Panc1 (cell line): ENCODE measurements at regions not wholly inside any gene's neighbourhood (a gene's known extent, or its start where the extent isn't known, plus 50 kb on each side); places are given as distances from the start of the nearest gene placed in this dataset.

ENCODE experiments used
- ATAC-seq: fragments of 200-7000 bp; cut with Tn5 transposase; 2 replicates; pipeline ENCODE4 v1.9.1; 2020; ENCODE audit warnings: mild to moderate bottlenecking, moderate library complexity
- BruUV-seq: library from RNA; stranded (reverse); fragments of 400-500 nt; replicated peaks from 2 replicates; lab custom pipeline; 2021; lab: Mats Ljungman, UMichigan
- CTCF ChIA-PET: fragments of 300-600 bp; sonication (Branson Sonifier 250); formaldehyde crosslinking; loops from one replicate; lab custom pipeline; 2022; ENCODE audit warnings: antibody characterized with exemption; lab: Charles Lee
- POLR2A ChIA-PET: fragments of 300-600 bp; sonication (Branson Sonifier 250); formaldehyde crosslinking; loops from one replicate; lab custom pipeline; 2022; ENCODE audit warnings: antibody characterized with exemption; lab: Charles Lee
- DNase-seq: peaks from one replicate; pipeline ENCODE4 v3.0.0-alpha.2; 2010; ENCODE audit warnings: low read depth, low spot score
- H3K27ac ChIP-seq: 2 replicates; pipeline ENCODE4 v1.5.1; 2011; ENCODE audit warnings: mild to moderate bottlenecking, low read length, inconsistent platforms
- H3K27me3 ChIP-seq: fragments of 200-500 bp; sonication (Bioruptor generic); 2 replicates; pipeline ENCODE4 v1.6.0; 2014; ENCODE audit warnings: low read length, inconsistent platforms; ENCODE audit not compliant: control insufficient read depth, insufficient read depth
- H3K36me3 ChIP-seq: fragments of 200-500 bp; sonication (Bioruptor generic); 2 replicates; pipeline ENCODE4 v1.5.1; 2014; ENCODE audit warnings: inconsistent platforms, mild to moderate bottlenecking, low read length, moderate library complexity; ENCODE audit not compliant: control insufficient read depth, insufficient read depth
- H3K4me1 ChIP-seq: 2 replicates; pipeline ENCODE4 v1.5.1; 2011; ENCODE audit warnings: inconsistent platforms, mild to moderate bottlenecking, low read length, moderate library complexity; ENCODE audit not compliant: control insufficient read depth, insufficient read depth
- H3K4me3 ChIP-seq, 2 experiments: 2 replicates each; pipeline ENCODE4 v1.5.1; 2011 to 2012; ENCODE audit warnings: low read depth in 2 of 2, low read length in 2 of 2, mild to moderate bottlenecking in 2 of 2, inconsistent platforms in 1 of 2, moderate library complexity in 1 of 2
- H3K9me3 ChIP-seq: fragments of 200-500 bp; sonication (Bioruptor generic); 2 replicates; pipeline ENCODE4 v1.5.1; 2014; ENCODE audit warnings: low read depth, mild to moderate bottlenecking, inconsistent platforms, low read length, moderate library complexity; ENCODE audit not compliant: control insufficient read depth, insufficient read depth
- POLR2AphosphoS5 ChIP-seq: IDR thresholded peaks from 2 replicates; pipeline ENCODE4 v1.6.1; 2012; ENCODE audit warnings: mild to moderate bottlenecking, low read depth, low read length, moderate library complexity
- SIN3A ChIP-seq: IDR thresholded peaks from 2 replicates; pipeline ENCODE4 v1.6.1; 2012; ENCODE audit warnings: low read depth, mild to moderate bottlenecking, low read length, moderate library complexity, borderline replicate concordance; ENCODE audit not compliant: insufficient read depth
- TCF7L2 ChIP-seq: IDR thresholded peaks from 2 replicates; pipeline ENCODE4 v1.6.1; 2011; ENCODE audit warnings: mild to moderate bottlenecking, low read depth, low read length, inconsistent platforms
- in situ Hi-C: cut with HindIII; loops from 2 replicates; pipeline ENCODE4 v1.10.0; 2016; ENCODE audit warnings: low sequenced_read_pairs, low pct_unique_long_range_greater_than_20kb
- intact Hi-C: fragments of 100-400 bp; cut with micrococcal nuclease; formaldehyde crosslinking; loops from one replicate; pipeline ENCODE4 v1.10.0; 2022; ENCODE audit not compliant: unreplicated experiment
- TF ChIP-seq, protein P1 (sequence below): fragments of 450-650 bp; IDR thresholded peaks from 2 replicates; pipeline ENCODE4 v1.5.1; 2017; ENCODE audit warnings: mild to moderate bottlenecking
- TF ChIP-seq, protein P2 (sequence below), 2 experiments: IDR thresholded peaks; 2 replicates each; pipeline ENCODE4 v1.6.1; 2011 to 2012; ENCODE audit warnings: low read depth in 2 of 2, control low read depth in 1 of 2, low read length in 1 of 2, mild to moderate bottlenecking in 1 of 2, moderate library complexity in 1 of 2; ENCODE audit not compliant: insufficient read depth in 1 of 2

DNA sequence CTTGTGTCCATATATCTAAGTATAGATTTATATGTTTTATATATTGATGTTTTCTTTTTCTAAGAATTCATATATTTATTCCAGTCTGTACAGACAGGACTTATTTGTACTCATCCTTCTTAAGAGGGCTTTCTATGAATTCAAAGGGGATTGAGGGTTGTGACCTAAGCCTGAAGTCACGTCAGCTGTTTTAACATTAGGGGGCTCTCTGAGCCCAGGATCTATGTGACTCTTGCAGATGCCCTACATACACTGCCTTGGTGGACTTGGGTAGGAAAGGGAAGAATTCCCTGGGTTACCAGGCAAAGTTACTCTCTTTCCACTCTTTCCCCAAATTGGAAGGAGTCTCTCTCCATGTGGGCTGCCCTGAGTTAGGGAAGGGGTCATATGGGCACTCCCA lies 283.8 kb upstream of the DAB1 start:
- no peaks in the 10 kb centered on the region for H3K36me3 ChIP-seq
- DNase-seq = no peak
- no peak overlapping the region for H3K27ac ChIP-seq
- in situ Hi-C loops = no loop called here
- TF ChIP-seq TCF7L2 = no peak
- TF ChIP-seq POLR2AphosphoS5 = no peak
- TF ChIP-seq, protein P1, sequence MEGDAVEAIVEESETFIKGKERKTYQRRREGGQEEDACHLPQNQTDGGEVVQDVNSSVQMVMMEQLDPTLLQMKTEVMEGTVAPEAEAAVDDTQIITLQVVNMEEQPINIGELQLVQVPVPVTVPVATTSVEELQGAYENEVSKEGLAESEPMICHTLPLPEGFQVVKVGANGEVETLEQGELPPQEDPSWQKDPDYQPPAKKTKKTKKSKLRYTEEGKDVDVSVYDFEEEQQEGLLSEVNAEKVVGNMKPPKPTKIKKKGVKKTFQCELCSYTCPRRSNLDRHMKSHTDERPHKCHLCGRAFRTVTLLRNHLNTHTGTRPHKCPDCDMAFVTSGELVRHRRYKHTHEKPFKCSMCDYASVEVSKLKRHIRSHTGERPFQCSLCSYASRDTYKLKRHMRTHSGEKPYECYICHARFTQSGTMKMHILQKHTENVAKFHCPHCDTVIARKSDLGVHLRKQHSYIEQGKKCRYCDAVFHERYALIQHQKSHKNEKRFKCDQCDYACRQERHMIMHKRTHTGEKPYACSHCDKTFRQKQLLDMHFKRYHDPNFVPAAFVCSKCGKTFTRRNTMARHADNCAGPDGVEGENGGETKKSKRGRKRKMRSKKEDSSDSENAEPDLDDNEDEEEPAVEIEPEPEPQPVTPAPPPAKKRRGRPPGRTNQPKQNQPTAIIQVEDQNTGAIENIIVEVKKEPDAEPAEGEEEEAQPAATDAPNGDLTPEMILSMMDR = no peak
- TF ChIP-seq, protein P2, sequence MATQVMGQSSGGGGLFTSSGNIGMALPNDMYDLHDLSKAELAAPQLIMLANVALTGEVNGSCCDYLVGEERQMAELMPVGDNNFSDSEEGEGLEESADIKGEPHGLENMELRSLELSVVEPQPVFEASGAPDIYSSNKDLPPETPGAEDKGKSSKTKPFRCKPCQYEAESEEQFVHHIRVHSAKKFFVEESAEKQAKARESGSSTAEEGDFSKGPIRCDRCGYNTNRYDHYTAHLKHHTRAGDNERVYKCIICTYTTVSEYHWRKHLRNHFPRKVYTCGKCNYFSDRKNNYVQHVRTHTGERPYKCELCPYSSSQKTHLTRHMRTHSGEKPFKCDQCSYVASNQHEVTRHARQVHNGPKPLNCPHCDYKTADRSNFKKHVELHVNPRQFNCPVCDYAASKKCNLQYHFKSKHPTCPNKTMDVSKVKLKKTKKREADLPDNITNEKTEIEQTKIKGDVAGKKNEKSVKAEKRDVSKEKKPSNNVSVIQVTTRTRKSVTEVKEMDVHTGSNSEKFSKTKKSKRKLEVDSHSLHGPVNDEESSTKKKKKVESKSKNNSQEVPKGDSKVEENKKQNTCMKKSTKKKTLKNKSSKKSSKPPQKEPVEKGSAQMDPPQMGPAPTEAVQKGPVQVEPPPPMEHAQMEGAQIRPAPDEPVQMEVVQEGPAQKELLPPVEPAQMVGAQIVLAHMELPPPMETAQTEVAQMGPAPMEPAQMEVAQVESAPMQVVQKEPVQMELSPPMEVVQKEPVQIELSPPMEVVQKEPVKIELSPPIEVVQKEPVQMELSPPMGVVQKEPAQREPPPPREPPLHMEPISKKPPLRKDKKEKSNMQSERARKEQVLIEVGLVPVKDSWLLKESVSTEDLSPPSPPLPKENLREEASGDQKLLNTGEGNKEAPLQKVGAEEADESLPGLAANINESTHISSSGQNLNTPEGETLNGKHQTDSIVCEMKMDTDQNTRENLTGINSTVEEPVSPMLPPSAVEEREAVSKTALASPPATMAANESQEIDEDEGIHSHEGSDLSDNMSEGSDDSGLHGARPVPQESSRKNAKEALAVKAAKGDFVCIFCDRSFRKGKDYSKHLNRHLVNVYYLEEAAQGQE (IDR thresholded peaks at IDR 0.05; ENCODE audit: insufficient read depth in 1 of 2, low read depth in 2 of 2, low read length in 1 of 2) = no peak
- ChIA-PET CTCF (no interaction called here), POLR2A (no interaction called here)
- H3K9me3 ChIP-seq = no peaks in the 10 kb centered on the region
- no TSS peak for BruUV-seq
- no peaks in the 10 kb centered on the region for H3K4me1 ChIP-seq
- intact Hi-C loops = no loop called here
- no peaks in the 10 kb centered on the region for H3K27me3 ChIP-seq
- H3K4me3 ChIP-seq = no peak overlapping the region
- ATAC-seq = no peak

DNA sequence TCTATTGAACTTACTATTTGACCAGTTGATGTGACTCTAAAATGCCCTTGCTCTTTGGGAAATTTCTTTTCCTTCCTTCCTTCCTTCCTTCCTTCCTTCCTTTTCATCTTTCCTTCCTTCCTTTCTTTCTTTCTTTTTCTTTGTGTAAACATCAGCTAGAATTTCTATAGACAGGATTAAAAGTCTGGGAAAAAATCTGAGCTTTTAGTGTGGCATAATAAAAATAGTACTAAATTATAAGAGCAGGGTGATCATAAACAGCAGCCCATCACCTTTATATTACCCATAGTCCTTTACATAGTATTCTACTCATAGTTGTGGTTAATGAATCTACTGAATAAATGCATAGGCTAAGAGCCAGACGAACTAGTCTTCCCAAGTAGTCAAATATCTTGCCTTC lies 281.0 kb upstream of the DAB1 start:
- ChIA-PET CTCF (no interaction called here), POLR2A (no interaction called here)
- BruUV-seq = no TSS peak
- Histone ChIP-seq H3K4me3 (no peak overlapping the region), H3K4me1 (no peaks in the 10 kb centered on the region), H3K27me3 (no peaks in the 10 kb centered on the region), H3K36me3 (no peaks in the 10 kb centered on the region), H3K9me3 (no peaks in the 10 kb centered on the region), H3K27ac (no peak overlapping the region)
- ATAC-seq = no peak
- intact Hi-C loops = no loop called here
- no peak for DNase-seq
- no peak for TF ChIP-seq SIN3A
- in situ Hi-C loops = no loop called here

DNA sequence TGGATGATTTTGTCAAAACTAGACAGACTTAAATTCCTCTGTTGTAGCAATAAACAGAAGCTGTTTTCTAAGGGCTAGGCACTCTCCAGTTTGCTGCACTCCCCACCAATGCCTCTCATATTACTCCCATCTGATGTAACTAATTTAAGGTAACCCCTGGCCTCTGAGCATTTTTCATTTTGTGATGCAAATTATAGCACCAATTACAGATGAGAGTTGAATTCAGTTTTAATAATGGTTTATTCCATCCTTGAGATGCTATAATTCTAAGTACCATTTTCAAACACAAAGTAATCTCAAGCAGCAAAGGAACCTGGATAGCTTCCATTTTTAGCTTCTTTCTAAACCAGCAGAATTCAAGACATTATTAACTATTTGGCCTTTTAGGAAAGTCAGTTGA lies 280.4 kb upstream of the DAB1 start:
- ATAC-seq (no peak), DNase-seq (no peak)
- Histone ChIP-seq H3K27me3 (no peaks in the 10 kb centered on the region), H3K4me1 (no peaks in the 10 kb centered on the region), H3K4me3 (no peak overlapping the region), H3K9me3 (no peaks in the 10 kb centered on the region), H3K27ac (no peak overlapping the region), H3K36me3 (no peaks in the 10 kb centered on the region)
- TF ChIP-seq POLR2AphosphoS5 = no peak
- TF ChIP-seq, protein P1 = no peak
- TF ChIP-seq TCF7L2 = no peak
- TF ChIP-seq, protein P2 (IDR thresholded peaks at IDR 0.05; ENCODE audit: insufficient read depth in 1 of 2, low read depth in 2 of 2, low read length in 1 of 2) = no peak
- no peak for TF ChIP-seq SIN3A
- no TSS peak for BruUV-seq
- POLR2A ChIA-PET = no interaction called here
- in situ Hi-C loops = no loop called here
- intact Hi-C loops = no loop called here
- CTCF ChIA-PET = no interaction called here
